LHCN-M2 (cell line): ENCODE measurements at regions not wholly inside any gene's neighbourhood (a gene's known extent, or its start where the extent isn't known, plus 50 kb on each side); places are given as distances from the start of the nearest gene placed in this dataset.
"Not testable (repeated sequence)": the region's sequence is repeated elsewhere in the genome, so short reads cannot be mapped to it uniquely, and the experiment has no call there.

Experiments used
- DNase-seq: peaks from one replicate; pipeline ENCODE4 v3.0.0-alpha.2; 2012; ENCODE audit warnings: low read depth

DNA sequence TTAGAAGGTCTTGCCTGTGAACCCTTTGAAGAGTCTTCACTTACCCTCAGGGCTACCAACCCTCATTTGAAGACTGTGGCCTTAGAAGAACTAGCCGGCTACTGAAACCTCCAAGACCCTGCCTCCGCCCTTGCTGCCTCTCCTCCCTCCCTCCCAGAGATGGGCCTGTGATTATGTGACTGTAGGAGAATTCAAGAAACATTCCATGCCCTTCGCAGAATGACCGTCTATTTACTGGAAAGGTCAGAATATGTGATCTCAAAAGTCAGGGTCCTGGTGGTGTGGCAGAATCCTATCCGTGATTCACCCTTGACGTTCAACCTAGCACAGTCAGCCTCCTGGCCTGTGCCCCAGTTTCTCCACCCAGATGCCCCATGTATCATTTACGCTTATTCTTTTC, 109.6 kb downstream of the CTNND1 start:
- DNase-seq, result no peak

DNA sequence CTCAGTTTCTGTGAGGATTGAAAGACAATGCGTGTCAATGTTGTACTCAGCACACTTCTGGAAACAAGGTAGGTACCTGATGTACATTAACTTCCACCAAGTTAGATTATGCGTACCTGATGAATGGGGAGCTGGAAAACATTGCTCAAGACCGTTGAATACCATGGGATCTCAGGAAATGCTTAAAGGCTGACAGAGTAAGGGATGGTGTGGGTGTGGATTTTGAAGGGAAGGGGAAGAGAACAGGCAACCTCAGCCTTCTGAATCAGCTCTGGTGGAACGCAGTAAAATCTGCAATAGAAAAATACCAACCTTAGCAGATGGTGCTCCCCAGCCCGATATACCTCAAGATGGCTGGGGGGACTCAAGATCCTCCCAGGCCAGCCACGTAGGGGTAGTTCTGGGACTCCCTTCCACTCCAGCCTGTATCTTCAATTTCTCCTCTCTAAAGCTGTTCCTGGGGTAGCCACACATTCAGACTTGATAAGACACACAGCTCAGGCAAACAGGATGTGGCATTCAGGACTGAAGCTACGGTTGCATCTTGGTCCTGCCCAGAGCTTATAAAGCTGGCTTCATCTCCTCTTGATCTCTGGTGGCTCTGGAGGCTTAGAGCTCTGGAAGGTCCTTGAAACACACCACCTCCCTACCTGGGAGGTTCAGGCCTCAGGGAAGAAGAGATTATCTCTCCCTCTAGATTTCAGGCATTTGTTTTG, 111.8 kb downstream of the CTNND1 start:
- DNase-seq, result no peak

DNA sequence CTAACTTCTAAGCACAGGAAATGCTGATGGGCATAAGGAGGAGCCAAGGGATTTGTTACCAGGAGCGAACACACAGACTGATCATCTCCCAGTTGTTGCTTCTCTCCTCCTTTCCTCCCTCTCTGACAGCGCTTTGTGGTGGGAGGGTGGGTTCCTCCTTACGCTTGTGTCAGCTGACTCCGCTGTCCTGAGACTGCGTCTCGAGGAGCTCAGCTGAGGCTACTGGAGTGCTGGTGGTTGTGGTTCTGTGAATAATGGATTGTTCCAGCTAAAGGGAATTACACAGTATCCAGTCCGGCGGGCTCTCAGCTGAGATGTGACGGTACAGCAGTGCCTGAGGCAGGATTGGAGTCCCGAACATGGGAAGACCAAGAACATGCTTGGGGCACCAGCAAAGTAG, 113.4 kb downstream of the CTNND1 start:
- DNase-seq, result no peak

DNA sequence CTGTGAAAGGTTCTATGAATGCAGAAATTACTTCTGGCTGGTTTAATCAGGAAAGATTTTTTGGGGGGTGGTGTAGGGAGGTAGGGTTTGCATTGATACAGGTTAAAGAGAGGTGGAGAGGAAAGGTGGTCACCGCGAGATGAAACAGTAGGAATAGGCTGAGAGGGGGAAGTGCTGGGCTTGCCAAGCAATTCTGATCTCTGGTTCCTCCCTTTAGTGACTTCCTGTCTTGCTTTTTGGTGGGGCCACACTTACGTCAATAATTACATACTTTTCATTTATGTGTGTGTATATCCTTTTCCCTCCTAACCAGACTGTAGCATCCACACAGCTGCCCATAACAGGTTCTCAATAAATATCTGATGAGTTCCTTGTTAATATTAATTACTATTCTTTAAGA, 120.0 kb downstream of the CTNND1 start:
- no peak for DNase-seq

DNA sequence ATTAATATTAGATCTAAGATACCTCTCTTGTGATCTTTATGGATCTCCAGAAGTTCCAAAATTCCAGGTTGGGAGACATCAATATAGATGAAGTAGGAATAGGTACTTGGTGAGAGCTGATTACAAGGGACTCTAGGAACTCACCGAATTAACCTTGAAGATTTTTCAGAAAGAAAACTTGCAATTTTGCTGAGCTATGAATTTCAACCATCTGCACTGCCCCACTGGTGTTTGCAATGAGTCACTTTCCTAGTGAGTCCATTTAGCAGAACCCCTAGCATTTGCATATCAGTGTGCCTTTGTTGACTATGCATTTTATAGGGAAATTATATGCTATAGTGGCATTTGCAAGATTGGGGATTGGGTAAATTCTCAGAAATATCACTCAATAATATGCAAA, 122.0 kb downstream of the CTNND1 start:
- no peak for DNase-seq

DNA sequence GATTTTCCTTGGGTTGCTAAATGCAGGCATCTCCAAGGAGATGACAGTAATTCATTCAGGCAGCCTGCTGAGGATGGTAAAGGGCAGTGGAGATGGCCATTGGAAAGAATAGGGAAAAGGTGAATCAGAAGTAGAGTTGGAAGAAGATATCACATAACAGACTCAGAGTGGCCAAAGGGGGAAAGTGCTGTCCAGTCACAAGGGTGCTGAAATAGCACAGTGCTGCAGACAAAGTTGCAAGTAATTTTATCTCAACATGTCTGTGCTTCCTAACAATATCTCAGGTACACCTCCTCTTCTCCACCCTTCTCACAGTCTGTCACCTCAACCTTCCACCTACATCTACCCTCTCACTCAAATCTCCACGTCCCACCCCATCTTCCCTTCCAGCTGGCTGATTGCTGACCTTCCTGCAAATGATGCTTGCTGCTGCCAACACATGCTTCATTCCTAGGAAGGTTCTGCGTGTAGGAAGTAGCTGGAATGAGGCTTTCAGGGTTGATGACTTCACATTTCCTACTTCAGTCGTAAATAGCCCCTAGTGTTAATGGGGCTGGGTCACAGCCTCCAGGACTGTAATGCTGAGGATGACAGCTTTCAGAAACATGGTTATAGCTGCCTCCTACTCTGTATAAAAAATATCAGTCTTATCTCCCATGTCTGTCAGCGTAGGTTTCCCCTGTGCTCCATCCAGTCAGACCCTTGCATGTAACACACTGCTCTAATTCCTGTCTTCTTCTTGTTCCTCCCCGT, 123.9 kb downstream of the CTNND1 start:
- DNase-seq, result peak; percentile 22

DNA sequence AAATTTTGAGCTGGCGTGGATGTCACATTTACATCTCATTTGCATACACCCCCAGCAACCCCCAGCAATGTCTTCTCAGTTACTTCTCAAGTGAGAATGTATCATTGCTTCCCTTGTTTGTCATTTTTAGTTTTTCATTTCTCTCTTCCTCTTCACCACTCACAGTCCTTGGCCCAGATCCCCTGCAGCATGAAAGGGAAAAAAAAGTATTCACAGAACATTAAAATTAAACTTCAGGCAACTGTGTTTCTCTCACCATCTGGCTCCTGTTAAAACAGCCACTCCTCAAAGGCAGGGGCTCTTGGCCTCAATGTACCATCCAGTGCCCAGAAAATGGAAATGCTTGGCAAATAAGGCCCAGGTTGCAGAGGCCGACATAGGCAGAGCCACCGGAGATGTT, 126.8 kb downstream of the CTNND1 start:
- no peak for DNase-seq

DNA sequence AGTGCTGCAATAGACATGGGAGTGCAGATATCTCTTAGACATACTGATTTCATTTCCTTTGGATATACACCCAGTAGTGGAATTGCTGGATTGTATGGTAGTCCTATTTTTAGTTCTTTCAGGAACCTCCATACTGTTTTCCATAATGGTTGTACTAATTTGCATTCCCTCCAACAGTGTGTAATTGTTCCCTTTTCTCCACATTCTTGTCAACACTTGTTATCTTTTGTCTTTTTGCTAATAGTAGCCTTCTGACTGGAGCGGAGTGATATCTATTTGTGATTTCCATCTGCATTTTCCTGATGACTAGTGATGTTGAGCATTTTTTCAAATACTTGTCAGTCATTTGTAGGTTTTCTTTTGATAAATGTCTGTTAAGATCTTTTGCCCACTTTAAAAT, 128.9 kb downstream of the CTNND1 start:
- DNase-seq, result no peak

DNA sequence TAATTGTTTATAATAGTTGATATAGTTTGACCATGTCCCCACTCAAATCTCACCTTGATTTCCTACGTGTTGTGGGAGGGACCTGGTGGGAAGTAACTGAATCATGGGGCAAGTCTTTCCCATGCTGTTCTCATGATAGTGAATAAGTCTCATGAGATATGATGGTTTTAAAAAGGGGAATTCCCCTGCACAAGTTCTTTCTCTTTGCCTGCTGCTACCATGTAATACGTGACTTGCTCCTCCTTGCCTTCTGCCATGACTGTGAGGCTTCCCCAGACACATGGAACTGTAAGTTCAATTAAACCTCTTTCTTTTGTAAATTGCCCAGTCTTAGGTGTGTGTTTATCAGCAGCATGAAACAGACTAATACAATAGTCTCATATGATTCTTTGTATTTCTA, 130.5 kb upstream of the OR9Q1 start:
- not testable (repeated sequence) for DNase-seq

DNA sequence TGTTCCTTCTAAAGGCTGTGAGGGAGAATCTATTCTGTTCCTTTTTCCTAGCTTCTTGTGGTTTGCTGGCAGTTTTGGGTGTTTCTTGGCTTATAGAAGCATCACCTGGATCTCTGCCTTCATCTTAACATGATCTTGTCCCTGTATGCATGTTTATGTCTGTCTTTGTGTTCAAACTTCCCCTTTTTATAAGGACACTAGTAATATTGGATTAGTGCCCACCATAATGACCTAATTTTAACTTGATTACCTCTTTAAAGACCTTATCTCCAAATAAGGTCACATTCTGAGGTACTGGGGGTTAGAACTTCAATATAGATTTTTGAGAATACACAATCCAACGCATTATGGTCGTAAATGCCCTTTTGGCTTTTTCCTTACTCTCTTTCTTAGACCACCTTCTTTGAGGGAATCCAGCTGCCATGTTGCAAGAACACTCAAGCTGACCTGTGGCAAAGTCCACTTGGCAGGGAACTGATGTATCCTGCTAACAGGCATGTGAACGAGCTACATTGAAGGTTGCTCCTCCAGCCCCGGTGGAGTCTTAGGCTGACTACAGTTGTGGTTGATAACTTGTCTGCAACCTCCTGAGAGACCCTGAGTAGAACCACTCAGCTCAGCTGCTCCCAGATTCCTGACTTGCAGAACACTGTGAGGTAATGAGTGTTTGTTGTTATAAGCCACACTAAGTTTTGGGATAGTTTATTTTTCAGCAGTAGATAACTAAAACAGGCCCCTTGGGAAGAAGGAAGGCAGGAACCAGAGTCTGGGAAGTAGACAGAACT, 127.1 kb upstream of the OR9Q1 start:
- no peak for DNase-seq

DNA sequence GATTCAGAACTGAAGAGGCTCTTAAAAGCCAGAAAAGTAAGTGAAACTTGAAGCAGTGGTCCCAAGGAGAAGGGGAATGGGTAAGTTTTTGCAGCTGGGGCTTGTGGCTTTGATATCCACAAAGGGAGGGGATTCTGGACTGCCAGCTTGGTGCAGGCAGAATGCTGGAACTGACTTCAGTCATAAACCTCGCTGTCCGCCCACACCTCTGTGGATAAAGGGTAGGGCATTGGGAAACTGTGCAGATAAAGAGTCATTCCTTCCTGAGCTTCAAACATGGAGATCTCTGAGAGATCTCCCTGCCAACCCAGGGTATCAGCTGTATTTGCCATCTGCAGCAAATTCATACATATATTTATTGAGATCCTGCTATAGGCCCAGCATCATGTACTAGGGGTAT, 124.3 kb upstream of the OR9Q1 start:
- no peak for DNase-seq

DNA sequence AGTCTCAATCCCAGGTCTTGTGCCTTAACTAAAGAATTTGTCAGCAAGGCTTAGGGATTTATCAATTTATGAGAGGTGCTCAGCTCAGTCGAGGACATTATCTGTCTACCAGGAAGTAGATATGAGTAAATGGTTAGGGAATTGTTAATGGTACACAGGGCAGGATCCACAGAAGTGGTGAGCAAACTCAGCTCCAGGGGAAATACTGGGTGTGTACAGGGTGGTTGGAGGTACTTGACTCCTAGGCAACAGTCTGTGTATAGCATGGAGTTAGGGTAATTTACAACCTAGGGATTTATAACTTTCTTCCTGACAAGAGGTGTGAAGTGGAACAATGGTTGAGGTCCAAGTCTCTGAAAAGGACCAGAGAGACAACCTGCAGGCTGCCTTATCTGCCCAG, 123.4 kb upstream of the OR9Q1 start:
- no peak for DNase-seq

DNA sequence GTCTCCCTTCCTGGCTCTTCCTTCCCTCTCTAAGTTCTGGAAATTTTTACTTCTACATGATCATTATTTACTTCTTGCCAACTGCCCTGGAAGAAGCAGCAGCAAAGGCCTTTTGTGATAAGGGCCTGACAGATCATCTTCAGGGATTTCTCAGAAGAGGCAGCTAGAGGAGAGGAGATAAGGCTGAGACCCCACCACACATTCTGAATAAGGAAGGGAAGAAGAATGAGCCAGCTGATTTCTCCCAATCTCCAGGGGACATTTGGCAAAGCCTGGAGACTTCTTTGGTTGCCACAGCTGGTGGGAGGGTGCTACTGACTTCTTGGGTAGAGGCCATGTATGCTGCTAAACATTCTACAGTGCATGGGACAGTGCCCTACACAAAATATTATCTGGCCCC, 122.4 kb upstream of the OR9Q1 start:
- no peak for DNase-seq

DNA sequence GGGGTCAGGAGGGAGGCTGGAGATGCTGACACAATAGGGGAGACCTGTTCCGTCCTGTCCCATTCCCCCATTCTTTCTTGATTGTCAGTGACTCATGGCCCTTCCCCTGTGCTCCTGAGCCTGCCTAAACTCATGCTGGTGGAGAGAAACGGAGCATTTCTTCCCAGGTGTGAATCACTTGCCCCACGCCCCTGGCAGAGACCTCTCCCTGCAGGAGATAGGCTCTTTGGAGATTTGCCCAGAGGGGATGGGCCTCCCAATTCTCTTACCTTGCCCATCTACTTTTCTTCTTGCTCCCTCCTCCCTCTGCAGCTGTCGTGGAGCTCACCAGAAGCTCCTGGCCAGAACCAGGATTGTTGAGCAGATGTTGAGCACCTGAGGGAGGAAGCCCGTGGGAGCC, 121.9 kb upstream of the OR9Q1 start:
- DNase-seq, result no peak

DNA sequence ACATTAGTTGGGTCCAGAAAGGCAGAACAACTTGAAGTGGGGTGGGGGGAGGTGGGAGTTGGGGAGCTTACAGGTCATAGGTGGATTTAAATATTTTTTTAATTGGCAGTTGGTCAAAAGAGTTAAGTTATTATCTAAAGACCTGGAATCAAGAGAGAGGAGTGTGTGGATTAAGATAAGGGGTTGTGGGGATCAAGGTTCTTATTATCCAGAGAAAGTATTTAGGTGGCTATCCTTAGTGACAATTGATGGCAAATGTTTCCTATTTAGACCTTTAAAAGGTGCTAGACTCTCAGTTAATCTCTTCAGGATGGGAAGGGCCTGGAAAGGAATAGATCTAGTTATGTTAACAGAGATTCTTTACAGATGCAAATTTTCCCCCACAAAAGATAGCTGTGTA, 120.7 kb upstream of the OR9Q1 start:
- no peak for DNase-seq

DNA sequence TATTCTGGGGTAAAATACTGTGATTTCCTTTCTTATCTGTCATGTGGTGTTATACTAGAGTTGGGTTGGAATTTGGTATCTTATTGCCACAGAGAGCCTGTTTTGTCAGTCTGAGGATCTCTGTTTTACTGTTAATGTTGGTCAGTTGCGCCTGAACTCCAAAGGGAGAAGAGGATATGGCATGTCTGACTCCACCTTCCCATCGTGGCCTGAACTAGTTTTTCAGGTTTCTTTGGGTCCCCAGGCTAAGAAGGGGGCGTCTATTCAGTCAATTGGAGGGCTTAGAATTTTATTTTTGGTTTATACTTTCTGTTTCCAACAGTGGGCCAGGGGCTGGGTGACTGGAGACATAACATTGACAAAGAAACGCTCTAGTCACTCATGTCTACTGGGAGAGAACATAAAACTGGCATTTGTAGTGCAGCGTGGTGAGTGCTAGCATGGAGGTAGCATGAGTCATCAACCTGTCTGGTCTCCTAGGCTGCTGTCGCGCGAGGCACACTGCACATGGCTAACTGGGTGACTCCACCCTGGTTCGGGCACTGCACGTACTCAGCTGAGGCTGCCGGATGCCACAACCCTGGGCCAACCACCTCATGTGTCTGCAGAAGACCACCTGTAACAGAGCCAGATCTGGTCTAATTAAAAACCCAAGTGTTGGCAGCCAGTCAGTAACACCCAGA, 120.1 kb upstream of the OR9Q1 start:
- peak; percentile 5 for DNase-seq

DNA sequence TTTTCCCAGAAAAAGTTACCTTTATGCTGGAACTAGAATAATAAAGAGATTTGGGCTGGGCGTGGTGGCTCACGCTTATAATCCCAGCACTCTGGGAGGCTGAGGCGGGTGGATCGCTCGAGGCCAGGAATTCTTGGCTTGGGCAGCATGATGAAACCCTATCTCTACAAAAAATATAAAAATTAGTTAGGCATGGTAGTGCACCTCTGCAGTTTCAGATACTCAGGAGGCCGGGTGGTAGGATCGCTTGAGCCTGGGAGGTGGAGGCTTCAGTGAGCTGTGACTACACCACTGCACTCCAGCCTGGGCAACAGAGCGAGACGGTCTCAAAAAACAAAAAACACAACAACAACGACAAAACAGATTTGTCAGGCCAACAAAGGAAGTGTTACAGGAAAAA, 119.3 kb upstream of the OR9Q1 start:
- no peak for DNase-seq

DNA sequence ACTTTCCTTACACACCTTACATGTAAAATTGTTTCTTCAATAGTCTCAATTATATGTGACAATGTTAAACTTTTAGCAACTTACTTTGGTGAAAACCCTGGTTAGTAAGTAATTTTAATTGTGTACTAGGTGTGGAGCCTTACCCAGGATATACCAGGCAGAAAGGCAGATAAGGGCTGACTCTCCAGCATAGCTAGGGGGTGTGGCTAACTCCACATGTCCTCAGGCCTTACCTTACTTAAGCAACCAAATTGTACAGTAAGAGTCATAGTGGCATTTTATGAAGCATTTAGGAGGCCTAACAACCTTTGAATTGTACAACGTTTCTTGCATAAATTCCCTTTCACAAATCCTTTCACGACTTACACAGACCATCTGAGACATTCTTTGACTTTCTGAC, 118.2 kb upstream of the OR9Q1 start:
- DNase-seq, result no peak

DNA sequence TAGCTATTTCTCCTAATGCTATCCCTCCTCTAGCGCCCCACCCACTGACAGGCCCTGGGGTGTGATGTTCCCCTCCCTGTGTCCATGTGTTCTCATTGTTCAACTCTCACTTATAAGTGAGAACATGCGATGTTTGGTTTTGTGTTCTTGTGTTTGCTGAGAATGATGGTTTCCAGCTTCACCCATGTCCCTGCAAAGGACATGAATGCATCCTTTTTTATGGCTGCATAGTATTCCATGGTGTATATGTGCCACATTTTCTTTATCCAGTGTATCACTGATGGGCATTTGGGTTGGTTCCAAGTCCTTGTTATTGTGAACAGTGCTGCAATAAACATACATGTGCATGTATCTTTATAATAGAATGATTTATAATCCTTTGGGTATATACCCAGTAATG, 115.3 kb upstream of the OR9Q1 start:
- DNase-seq, result not testable (repeated sequence)

DNA sequence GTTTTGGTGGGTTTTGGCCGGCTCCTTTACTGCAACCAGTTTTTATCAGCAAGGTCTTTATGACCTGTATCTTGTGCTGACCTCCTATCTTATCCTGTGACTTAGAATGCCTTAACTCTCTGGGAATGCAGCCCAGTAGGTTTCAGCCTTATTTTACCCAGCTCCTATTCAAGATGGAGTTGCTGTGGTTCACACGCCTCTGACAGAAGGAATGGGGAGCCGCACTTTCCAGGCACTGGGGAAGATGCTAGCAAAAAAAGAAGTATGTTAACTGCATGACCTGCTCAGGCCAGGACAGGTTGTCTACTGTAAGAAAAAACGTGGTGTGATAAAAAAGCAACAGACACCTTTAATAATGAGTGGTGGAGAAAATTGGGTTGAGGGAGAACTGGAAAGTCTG, 112.2 kb upstream of the OR9Q1 start:
- DNase-seq, result not testable (repeated sequence)

DNA sequence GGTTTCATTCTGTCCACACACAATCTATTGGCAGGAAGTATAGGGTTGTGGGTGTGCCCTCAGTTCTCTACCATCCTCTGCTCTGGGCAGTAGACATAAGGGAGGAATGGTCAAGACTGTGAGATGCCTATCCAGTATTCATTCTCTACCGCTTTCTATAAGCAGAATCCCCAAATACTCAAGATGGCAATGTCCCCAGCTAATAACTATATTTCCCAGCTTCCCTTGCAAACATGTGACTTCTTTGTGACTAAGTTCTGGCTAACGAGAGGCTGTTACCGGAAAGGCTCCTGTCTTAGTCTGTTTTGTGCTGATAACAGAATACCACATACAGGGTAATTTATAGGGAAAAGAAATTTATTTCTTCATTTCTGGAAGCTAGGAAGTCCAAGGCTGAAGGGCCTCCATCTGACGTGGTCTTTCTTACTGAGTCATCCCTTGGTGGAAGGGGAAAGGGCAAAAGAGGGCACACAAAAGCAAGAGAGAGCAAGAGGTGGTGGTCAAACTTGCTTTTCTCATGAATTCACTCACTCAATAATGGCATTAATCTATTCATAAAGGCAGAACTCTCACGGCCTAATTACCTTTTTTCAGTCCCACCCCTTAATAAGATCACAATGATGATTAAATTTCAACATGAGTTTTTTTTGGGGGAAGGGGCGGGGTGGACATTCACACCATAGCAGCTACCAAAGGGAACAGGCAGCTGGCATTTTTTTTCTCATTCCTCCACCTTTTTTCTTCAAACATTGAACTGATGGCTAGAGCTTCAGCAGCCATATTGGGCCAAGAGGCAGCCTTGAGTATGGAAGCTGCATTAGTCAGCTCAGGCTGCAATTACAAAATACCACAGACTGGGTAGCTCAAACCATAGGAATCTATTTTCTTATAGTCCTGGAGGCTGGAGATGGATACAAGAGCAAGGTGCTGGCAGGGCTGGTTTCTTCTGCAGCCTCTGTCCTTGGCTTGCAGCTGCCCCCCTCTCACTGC, 109.7 kb upstream of the OR9Q1 start:
- no peak for DNase-seq
